Glutamatergic neuron (in vitro differentiated cells): ENCODE measurements at regions not wholly inside any gene's neighbourhood (a gene's known extent, or its start where the extent isn't known, plus 50 kb on each side); places are given as distances from the start of the nearest gene placed in this dataset.

Experiments used
- DNase-seq: peaks from one replicate; pipeline ENCODE4 v3.0.0; 2022
- H3K27ac Mint-ChIP-seq: one replicate; pipeline ENCODE4 v1.8.0; 2020; ENCODE audit warnings: mild to moderate bottlenecking, mixed read lengths, inconsistent platforms; ENCODE audit not compliant: unreplicated experiment
- H3K27me3 Mint-ChIP-seq: one replicate; pipeline ENCODE4 v1.8.0; 2020; ENCODE audit warnings: mild to moderate bottlenecking, moderate library complexity, mixed read lengths, inconsistent platforms; ENCODE audit not compliant: unreplicated experiment
- H3K36me3 Mint-ChIP-seq: one replicate; pipeline ENCODE4 v1.8.0; 2020; ENCODE audit warnings: mild to moderate bottlenecking, mixed read lengths, inconsistent platforms; ENCODE audit not compliant: unreplicated experiment
- H3K4me1 Mint-ChIP-seq: one replicate; pipeline ENCODE4 v1.8.0; 2020; ENCODE audit warnings: mild to moderate bottlenecking, low read depth, mixed read lengths, inconsistent platforms; ENCODE audit not compliant: unreplicated experiment
- H3K4me3 Mint-ChIP-seq: one replicate; pipeline ENCODE4 v1.8.0; 2020; ENCODE audit warnings: mild to moderate bottlenecking, mixed read lengths, inconsistent platforms; ENCODE audit not compliant: unreplicated experiment
- H3K9me3 Mint-ChIP-seq: one replicate; pipeline ENCODE4 v1.8.0; 2020; ENCODE audit warnings: mild to moderate bottlenecking, moderate library complexity, mixed read lengths, inconsistent platforms; ENCODE audit not compliant: unreplicated experiment
- CTCF ChIP-seq: fragments of 200-600 bp; sonication (generic); IDR thresholded peaks from one replicate; pipeline ENCODE4 v1.5.0; 2021; ENCODE audit not compliant: partially characterized antibody, unreplicated experiment

DNA sequence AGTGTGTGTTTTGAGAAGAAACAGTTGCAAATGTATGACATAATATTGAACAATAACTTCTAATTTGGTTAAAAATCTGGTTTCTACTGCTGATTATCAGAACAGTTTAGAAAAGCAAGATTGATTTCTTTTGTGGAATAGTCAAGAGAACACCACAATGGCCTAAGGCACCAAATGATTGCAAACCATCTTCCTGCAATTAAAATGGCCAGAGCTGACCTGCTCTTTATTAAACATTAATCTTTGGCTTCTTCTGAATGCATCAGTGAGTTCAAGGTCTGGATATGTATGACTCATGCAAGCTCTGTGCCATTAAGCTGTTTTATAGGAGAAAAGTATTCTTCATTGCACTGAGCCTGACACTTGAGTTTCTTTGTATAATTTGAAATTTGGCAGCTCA is 107.8 kb upstream of the PDHA2 start:
- Mint-ChIP-seq H3K9me3 (no peaks in the 10 kb centered on the region), H3K4me3 (no peak overlapping the region), H3K27me3 (peaks cover 2% of the 10 kb centered on the region)

GRCh38 chr4:95729596-95729995 is 110.3 kb upstream of the PDHA2 start:
- Mint-ChIP-seq H3K4me3 (no peak overlapping the region), H3K27ac (no peak overlapping the region), H3K9me3 (no peaks in the 10 kb centered on the region), H3K36me3 (no peaks in the 10 kb centered on the region), H3K4me1 (no peaks in the 10 kb centered on the region), H3K27me3 (peaks cover 2% of the 10 kb centered on the region)
- DNase-seq = no peak
- no peak for TF ChIP-seq CTCF

More for the DNA sequence above, 107.8 kb upstream of the PDHA2 start:
- no peak for DNase-seq
- H3K36me3 Mint-ChIP-seq = no peaks in the 10 kb centered on the region
- no peak for TF ChIP-seq CTCF
- H3K4me1 Mint-ChIP-seq = no peaks in the 10 kb centered on the region
- no peak overlapping the region for H3K27ac Mint-ChIP-seq

- Mint-ChIP-seq H3K27me3 (no peaks in the 10 kb centered on the region), H3K4me3 (no peak overlapping the region), H3K4me1 (no peaks in the 10 kb centered on the region), H3K27ac (no peak overlapping the region), H3K9me3 (no peaks in the 10 kb centered on the region), H3K36me3 (no peaks in the 10 kb centered on the region)
- TF ChIP-seq CTCF = no peak
- no peak for DNase-seq
These were observed 111.7 kb upstream of the PDHA2 start for GRCh38 chr4:95728145-95728544.

GRCh38 chr4:95715830-95716229 is 124.1 kb upstream of the PDHA2 start:
- H3K36me3 Mint-ChIP-seq = no peaks in the 10 kb centered on the region
- peaks cover 3% of the 10 kb centered on the region for H3K4me1 Mint-ChIP-seq
- DNase-seq = no peak
- no peak for TF ChIP-seq CTCF
- H3K4me3 Mint-ChIP-seq = no peak overlapping the region
- H3K27me3 Mint-ChIP-seq = no peaks in the 10 kb centered on the region
- no peaks in the 10 kb centered on the region for H3K9me3 Mint-ChIP-seq
- H3K27ac Mint-ChIP-seq = no peak overlapping the region

GRCh38 chr4:95714571-95714970 is 125.3 kb upstream of the PDHA2 start:
- Mint-ChIP-seq H3K27me3 (no peaks in the 10 kb centered on the region), H3K27ac (no peak overlapping the region), H3K36me3 (no peaks in the 10 kb centered on the region), H3K4me1 (peaks cover 2% of the 10 kb centered on the region), H3K9me3 (no peaks in the 10 kb centered on the region), H3K4me3 (no peak overlapping the region)
- no peak for DNase-seq
- no peak for TF ChIP-seq CTCF
